GM18868 (cell line): ENCODE measurements at regions not wholly inside any gene's neighbourhood (a gene's known extent, or its start where the extent isn't known, plus 50 kb on each side); places are given as distances from the start of the nearest gene placed in this dataset.
"Not testable (repeated sequence)": the region's sequence is repeated elsewhere in the genome, so short reads cannot be mapped to it uniquely, and the experiment has no call there.

ENCODE experiments used
- ATAC-seq: cut with Tn5 transposase; IDR thresholded peaks from one replicate; pipeline ENCODE4 v1.9.1; 2021; ENCODE audit warnings: mild to moderate bottlenecking, moderate library complexity; ENCODE audit not compliant: unreplicated experiment

GRCh38 chr14:105894978-105895881, 368.8 kb downstream of the TMEM121 start:
- ATAC-seq: no peak

GRCh38 chr14:105896206-105896605, 369.8 kb downstream of the TMEM121 start:
- not testable (repeated sequence) for ATAC-seq

GRCh38 chr14:105896961-105897724, 370.8 kb downstream of the TMEM121 start:
- ATAC-seq: not testable (repeated sequence)

DNA sequence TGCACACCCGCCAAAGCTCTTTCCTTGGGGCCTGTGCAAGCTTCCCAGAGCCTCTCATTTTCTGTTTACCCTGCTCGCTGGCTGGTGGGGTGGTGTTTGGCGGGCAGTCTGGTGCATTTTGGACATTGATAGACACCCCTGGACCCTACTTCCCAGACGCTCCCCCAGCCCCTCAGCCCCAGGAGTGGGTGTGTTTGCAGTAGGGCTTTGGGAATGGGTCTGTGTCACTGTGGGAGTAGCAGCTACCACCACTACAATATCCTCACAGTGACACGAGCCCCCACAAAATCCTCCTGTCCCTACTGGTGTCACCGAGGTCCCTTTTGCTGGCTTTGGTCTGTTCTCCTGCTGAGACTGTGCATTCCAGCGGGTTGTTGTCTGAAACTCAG, 371.3 kb downstream of the TMEM121 start:
- ATAC-seq: no peak

- ATAC-seq: no peak
These were observed 372.2 kb downstream of the TMEM121 start for GRCh38 chr14:105898482-105899010.

DNA sequence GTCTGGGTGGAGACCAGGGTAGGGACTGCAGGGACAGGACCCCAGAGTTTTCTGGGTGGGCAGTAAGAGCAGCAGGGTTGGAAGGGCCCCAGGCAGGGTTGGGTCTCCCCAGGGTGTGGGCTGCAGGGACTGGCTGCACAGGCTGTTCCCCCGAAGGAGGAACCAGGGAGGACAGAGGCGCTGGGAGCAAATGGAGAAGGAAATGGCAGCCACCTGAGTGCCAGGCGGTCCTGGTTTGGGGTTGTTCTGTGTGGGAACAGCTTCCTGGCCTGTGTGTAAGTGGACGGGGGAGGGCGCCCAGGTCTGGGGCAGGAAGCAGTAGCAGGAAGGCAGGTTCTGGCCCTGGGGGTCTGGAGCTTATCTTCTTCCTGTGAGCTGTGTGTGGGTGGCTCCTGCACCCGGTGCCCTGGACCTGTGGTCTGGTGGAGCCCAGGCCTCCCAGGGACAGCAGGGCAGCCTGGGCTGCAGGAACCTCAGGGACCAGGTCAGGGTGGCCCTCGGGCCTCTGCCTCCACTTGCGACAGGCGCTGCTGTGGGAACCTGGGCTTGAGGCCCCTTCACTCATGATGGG, 372.8 kb downstream of the TMEM121 start:
- no peak for ATAC-seq

DNA sequence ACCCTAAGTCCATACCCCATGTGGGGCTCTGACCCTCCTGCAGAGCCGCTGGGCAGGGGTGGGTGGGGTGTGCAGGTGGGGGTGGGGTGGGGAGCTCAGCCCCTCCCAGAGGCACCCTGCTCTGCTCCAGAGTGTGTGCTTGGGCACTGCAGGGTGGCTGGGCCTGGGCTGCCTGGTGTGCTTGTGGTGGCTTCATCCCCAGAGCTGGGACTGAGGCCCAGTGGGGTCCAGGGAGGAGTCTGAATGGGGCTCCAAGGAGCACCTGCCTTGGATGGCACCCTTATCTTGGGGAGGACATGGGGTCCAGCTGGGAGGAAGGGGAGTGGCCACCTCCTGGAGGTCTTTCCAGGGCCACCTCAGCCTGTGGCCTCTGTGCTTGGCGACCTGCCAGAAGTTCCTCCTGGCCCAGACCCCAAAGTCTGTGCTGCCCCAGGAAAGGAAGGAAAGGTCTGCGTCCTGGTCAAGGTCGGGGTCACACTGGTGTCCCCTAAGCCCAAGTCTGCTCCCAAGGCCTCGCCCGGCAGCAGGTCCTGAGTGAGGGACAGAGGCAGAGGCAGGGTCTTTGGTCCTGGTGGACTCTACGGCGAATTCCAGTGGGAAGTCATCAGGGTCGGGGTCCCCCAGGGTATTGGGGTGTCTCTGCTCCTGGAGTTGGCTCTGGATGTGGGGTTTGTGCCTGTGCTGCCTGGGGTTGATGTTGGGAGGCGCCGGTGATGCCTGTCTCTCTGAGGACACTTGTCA, 373.4 kb downstream of the TMEM121 start:
- ATAC-seq: no peak

- no peak for ATAC-seq
These were observed 374.2 kb downstream of the TMEM121 start for GRCh38 chr14:105900398-105901160.

DNA sequence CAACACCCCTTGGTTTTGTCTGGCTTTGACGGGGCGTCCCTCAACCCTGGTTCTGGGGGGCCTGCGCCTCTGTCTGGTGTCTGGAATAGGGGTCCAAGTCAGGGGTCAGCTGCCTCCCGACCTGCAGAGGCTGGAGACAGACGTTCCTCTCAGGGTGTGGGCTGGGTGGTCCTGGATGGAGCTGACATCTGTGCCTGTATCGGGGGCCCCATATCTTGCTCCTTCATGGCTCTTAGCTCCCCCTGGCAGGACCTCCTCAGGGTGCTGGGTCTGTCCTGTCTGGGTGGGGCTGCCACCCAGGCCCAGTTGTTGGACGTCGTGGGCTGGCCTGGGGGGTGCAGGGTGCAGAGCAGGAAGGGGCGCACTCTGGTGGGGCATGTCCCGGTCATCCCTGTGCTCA, 374.8 kb downstream of the TMEM121 start:
- ATAC-seq: no peak

- no peak for ATAC-seq
These were observed 375.9 kb downstream of the TMEM121 start for GRCh38 chr14:105902131-105902898.

GRCh38 chr14:105902899-105903165, 376.4 kb downstream of the TMEM121 start:
- not testable (repeated sequence) for ATAC-seq

GRCh38 chr14:105903971-105904370, 377.6 kb downstream of the TMEM121 start:
- ATAC-seq: no peak

DNA sequence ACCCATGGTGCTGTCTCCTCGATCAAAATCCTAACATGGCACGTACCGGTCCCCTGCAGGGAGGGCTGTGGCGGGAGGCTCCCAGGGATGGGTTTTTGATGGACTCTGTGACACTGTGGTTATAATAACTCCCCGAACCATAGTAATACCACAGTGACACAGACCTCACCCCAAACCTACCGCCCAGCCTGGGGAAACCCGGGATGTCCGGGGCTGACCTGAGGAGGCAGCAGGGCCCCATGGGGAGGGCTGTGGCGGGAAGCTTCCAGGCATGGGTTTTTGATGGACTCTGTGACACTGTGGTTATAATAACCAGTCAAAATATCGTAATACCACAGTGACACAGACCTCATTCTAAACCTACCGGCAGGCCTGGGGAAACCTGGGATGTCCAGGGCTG, 378.0 kb downstream of the TMEM121 start:
- ATAC-seq: no peak

DNA sequence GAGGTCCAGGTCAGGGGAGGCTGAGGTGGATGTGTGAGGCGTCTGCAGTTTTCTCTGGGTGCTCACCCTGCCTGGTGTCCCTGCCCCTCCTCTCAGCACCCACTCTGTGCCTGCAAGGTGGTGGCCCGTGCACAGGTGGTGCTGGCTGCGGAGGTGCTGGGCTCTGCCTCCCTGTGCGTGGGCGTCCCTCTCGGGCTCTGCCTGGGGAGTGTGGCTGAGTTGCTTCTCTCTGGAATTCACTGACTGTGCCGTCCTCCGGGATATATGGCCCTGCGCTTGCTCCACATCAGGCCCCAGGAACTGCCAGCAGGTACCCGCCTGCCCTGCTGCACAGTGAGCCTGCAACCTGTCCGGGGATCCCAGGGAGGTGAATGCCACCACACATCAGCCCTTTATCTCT, 379.1 kb downstream of the TMEM121 start:
- ATAC-seq: no peak

- no peak for ATAC-seq
These were observed 380.9 kb downstream of the TMEM121 start for GRCh38 chr14:105907276-105907675.

- ATAC-seq: no peak
These were observed 381.6 kb downstream of the TMEM121 start for GRCh38 chr14:105908006-105908405.

GRCh38 chr14:105908481-105908911, 382.1 kb downstream of the TMEM121 start:
- ATAC-seq: no peak

DNA sequence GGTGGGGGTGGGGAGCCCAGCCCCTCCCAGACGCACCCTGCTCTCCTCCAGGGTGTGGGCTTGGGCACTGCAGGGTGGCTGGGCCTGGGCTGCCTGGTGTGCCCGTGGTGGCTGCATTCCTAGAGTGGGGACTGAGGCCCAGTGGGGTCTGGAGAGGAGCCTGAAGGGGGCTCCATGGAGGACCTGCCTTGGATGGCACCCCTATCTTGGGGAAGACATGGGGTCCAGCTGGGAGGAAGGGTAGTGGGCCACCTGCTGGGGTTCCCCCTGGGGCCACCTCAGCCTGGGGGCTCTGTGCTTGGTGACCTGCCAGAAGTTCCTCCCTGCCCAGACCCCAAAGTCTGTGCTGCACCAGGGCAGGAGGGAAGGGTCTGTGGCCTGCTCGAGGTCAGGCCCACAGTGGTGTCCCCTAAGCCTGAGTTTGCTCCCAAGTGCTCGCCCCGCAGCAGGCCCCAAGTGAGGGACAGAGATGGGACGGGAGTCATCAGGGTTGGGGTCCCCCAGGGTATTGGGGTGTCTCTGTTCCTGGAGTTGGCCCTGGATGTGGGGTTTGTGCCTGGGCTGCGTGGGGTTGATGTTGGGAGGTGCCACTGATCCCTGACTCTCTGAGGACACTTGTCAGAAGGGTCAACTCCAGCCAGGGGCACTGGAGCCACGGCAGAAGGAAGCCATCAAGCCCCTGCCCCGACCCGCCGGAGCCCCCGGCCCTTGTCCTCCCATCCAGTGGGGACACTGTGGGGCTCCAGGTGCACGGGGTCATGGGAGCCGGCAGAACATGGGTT, 382.9 kb downstream of the TMEM121 start:
- no peak for ATAC-seq

- not testable (repeated sequence) for ATAC-seq
These were observed 383.4 kb downstream of the TMEM121 start for GRCh38 chr14:105909828-105910120.
